ENCODE measurements at regions not wholly inside any gene's neighbourhood (a gene's known extent, or its start where the extent isn't known, plus 50 kb on each side); places are given as distances from the start of the nearest gene placed in this dataset.

- TF ChIP-seq CTCF (IDR thresholded peaks at IDR 0.05): no peak
- no peak for TF ChIP-seq POLR2A (IDR thresholded peaks at IDR 0.05)
Observed at GRCh38 chr15:92845126-92845508, 55.0 kb upstream of the CHD2 start.
